AG09319 (cell line): ENCODE measurements at regions not wholly inside any gene's neighbourhood (a gene's known extent, or its start where the extent isn't known, plus 50 kb on each side); places are given as distances from the start of the nearest gene placed in this dataset.

ENCODE experiments used
- DNase-seq: peaks from one replicate; pipeline ENCODE4 v3.0.0-alpha.2; 2010; ENCODE audit warnings: low read depth; ENCODE audit errors: extremely low read depth
- TF ChIP-seq, protein P1 (sequence below): IDR thresholded peaks from 2 replicates; pipeline ENCODE4 v1.5.1; 2011; ENCODE audit warnings: low read depth, mild to moderate bottlenecking, inconsistent platforms, low read length, moderate library complexity

DNA sequence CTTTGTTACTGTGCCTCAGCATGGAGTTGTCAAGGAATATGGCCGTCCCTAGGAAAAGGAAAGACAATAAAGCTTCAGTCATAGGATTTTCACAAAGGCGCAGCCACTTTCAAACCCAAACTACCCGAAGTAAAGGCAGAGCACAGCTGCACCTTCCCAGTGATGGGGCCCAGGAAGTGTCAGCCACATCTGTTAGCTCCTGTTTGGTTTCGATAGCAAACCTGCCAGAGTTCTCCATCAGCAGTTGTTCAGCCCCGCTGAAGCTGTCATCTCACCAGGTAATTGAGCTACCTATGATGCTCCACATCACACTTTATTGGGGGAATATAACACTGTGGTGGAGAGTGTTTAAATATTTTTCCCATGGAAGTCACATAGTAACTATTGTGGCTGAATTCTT, 80.7 kb downstream of the LRATD1 start:
- DNase-seq: no peak
- TF ChIP-seq, protein P1, sequence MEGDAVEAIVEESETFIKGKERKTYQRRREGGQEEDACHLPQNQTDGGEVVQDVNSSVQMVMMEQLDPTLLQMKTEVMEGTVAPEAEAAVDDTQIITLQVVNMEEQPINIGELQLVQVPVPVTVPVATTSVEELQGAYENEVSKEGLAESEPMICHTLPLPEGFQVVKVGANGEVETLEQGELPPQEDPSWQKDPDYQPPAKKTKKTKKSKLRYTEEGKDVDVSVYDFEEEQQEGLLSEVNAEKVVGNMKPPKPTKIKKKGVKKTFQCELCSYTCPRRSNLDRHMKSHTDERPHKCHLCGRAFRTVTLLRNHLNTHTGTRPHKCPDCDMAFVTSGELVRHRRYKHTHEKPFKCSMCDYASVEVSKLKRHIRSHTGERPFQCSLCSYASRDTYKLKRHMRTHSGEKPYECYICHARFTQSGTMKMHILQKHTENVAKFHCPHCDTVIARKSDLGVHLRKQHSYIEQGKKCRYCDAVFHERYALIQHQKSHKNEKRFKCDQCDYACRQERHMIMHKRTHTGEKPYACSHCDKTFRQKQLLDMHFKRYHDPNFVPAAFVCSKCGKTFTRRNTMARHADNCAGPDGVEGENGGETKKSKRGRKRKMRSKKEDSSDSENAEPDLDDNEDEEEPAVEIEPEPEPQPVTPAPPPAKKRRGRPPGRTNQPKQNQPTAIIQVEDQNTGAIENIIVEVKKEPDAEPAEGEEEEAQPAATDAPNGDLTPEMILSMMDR: no peak

DNA sequence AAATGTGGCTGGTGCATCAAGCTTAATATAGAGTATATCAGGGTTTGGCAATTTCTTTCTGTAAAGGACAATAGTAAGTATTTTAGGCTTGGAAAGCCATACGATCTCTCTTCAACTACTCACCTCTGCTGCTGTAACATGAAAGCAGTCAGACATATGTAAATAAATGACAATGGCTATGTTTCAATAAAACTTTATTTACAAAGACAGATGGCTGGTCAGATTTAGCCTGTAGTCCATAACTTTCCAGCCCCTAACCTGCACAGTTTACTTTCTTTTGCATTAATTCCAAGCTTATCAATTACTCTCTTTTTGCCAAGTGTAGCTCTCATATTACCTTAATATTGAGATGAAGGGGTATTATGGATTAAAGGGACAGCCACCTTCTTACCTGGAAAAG, 83.1 kb downstream of the LRATD1 start:
- TF ChIP-seq, protein P1: no peak
- DNase-seq: no peak

DNA sequence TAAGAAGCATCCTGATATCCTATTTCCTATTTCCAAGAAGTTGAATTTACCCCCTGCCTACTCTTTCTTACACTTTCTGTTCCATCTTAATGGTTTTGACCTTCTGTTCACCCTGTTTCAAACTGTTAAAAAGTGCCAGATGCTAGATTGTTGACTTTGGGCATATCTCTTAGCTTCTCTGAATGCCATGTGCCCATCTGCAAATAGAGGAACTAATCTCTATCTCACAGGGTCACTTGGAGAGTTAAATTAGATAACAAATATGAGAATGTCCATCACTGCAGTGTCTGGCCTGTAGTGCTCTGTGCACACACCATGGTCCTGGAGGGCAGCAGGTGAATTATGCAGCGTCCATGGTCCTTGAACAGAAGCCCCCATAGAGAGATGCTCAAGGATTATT, 83.8 kb downstream of the LRATD1 start:
- TF ChIP-seq, protein P1: no peak
- no peak for DNase-seq

DNA sequence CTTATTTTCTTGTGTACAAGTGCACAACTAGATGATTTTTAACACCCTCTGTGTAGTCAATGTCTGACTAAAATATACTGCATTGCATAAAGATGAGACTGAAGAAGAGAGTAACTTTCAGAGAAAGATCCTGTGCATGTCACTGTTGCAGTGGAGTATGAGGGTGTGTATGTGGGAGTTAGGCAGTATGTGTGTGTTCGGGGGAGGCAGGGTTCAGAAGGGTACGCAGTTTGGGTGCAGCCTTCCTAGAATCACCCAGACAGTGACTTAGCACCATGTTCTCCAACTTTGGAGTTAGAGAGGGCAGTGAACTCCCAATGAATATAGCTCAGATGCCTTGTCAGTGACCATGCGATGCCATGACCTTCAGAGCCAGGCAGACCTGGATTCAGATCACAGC, 84.6 kb downstream of the LRATD1 start:
- no peak for DNase-seq
- TF ChIP-seq, protein P1: no peak

DNA sequence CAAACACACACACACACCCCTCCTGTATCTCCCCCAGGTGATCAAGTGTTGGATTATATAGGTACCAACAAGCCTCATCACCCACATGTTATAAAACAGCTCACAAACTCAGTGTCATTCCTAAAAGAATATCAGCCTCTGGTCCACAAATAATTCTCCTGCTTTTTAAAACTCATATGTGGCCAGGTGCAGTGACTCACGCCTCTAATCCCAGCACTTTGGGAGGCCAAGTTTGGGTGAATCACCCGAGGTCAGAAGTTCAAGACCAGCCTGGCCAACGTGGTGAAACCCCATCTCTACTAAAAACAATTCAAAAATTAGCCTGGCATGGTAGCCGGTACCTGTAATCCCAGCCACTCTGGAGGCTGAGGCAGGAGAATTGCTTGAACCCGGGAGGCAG, 87.8 kb downstream of the LRATD1 start:
- TF ChIP-seq, protein P1: no peak
- DNase-seq: no peak

DNA sequence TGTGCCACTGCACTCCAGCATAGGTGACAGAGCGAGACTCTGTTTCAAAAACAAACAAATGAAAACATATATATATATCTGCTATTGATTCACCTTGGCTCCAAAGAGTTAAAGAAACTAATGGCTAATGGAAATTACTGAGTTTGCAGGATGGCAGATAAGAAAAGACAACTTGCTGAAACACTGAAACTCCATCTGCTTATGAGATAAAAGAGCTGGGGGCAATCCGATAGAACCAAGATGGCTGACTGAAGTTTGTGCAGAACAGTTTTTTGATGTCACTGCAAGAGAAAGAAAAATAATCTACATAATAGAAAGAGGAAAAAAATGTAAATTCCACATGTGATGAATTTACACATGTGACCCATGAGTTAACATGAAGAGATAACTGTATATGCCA, 88.2 kb downstream of the LRATD1 start:
- DNase-seq: no peak
- TF ChIP-seq, protein P1: no peak

DNA sequence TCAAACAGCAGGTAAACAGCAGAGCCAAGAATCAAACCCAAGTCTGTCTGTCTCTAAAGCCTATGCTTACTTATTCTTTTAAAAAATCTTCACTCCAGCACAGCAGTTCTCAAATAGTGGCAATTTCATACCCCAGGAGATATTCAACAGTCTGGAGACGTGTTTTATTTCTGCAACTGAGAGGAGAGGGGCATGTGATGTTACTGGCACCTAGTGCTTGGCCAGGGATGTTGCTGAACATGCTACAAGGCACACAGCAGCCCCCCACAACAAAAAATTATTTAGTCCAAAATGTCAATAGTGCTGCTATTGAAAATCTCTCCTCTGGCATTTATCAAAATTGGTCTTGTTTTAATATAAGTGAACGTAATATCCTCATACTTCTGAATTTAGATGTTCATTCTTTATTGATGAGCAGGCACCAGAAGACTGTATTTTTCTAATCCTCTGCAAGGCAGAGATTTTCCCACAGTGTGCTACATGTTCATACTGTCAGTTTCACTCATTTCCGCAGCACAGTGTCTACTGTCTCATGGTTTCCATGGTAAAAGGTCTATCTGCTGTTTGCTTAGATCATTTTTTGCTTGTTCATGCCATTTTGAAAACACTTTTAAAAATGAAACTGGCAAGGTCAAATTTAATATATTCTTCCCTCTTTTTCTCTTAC, 90.5 kb downstream of the LRATD1 start:
- DNase-seq: no peak
- TF ChIP-seq, protein P1: no peak
